AG04449 (cell line): ENCODE measurements at regions not wholly inside any gene's neighbourhood (a gene's known extent, or its start where the extent isn't known, plus 50 kb on each side); places are given as distances from the start of the nearest gene placed in this dataset.

ENCODE experiments used
- CTCF ChIA-PET: fragments of 350-600 bp; formaldehyde crosslinking; extraction: SDS; loops from one replicate; lab custom pipeline; 2021; ENCODE audit warnings: antibody characterized with exemption; lab: Yijun Ruan, JAX
- POLR2A ChIA-PET: fragments of 400-600, 350-600 bp; formaldehyde crosslinking; extraction: SDS; loops from one replicate; lab custom pipeline; 2020; ENCODE audit warnings: antibody characterized with exemption, inconsistent platforms; lab: Yijun Ruan, JAX
- DNase-seq: peaks from one replicate; pipeline ENCODE4 v3.0.0-alpha.2; 2010; ENCODE audit warnings: low read depth, low spot score
- H3K4me3 ChIP-seq: 2 replicates; pipeline ENCODE4 v1.5.1; 2011; ENCODE audit warnings: low read depth, mild to moderate bottlenecking, control low read depth, low read length
- TF ChIP-seq, protein P1 (sequence below): IDR thresholded peaks from one replicate; pipeline ENCODE4 v1.5.1; 2011; ENCODE audit warnings: mild to moderate bottlenecking, moderate library complexity, low read length, control low read depth, inconsistent platforms; ENCODE audit not compliant: insufficient read depth; ENCODE audit errors: missing control alignments

DNA sequence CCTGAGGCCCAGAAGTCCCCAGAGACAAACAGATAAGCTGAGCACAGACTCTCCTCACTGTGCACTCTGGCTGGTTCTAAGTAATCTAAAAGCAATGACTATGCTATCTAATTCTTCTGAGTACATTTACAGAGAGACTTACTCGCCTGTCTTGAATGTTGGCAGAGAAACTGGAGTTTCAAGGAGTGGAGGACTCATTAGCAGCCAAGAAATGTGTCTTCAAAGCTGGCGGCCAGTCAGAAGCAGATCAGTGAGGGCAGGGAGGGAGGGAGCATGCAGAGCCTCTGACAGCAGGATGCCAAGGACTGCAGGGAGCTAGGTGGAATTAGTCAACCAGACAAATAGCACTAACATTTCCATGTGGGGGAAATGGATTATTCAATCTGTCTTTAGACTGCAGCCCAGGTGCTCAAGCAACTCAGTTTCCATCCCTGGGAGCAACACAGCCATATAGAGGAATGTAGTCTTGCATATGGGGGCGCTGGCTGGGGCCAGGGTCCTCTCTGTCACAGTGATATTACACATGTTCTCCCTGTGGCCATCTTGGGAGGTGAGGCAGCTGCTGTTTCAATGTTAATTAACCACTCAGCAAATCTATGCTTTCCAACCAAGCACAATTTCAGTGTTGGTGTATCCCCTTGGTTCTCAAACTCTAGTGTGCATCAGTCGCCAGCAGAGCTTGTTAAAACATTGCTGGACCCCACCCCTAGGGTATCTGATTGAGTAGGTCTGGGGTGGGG is 97.9 kb downstream of the CCNA1 start:
- CTCF ChIA-PET: no interaction called here
- POLR2A ChIA-PET: no interaction called here

DNA sequence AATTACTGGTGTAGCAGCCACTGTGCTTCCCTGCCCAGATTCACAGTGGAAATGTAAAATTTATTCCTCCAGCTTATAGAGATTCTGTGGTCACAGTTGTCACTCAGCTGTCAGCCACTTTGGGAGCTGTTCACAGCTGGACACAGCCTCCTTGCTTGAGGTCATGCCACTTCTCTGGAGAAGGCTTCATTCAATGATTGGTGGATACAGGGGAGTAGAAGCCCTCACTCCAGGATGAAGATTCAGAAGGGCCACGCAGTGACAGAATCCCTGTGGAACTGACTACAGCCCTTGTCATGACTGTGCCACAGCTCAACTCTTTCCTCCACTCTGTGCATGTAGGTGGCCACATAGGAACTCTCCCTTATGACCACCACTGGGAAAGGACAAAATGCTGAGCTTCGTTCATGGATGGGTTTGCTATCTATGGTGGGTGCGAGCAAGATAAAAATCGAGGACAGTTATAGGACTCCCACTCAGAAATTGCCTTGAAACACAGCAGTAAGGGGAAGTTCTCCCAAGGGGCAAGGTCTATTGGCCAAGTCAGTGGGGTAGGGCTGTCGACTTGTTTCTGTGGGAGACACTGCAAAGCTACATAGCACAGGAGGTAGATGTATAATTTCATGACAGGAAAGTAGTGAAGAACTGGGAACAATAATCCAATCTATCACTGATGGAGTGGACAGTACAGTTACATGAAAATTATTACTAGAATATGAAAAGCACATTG is 98.7 kb downstream of the CCNA1 start:
- TF ChIP-seq, protein P1, sequence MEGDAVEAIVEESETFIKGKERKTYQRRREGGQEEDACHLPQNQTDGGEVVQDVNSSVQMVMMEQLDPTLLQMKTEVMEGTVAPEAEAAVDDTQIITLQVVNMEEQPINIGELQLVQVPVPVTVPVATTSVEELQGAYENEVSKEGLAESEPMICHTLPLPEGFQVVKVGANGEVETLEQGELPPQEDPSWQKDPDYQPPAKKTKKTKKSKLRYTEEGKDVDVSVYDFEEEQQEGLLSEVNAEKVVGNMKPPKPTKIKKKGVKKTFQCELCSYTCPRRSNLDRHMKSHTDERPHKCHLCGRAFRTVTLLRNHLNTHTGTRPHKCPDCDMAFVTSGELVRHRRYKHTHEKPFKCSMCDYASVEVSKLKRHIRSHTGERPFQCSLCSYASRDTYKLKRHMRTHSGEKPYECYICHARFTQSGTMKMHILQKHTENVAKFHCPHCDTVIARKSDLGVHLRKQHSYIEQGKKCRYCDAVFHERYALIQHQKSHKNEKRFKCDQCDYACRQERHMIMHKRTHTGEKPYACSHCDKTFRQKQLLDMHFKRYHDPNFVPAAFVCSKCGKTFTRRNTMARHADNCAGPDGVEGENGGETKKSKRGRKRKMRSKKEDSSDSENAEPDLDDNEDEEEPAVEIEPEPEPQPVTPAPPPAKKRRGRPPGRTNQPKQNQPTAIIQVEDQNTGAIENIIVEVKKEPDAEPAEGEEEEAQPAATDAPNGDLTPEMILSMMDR: no peak
- POLR2A ChIA-PET: no interaction called here
- H3K4me3 ChIP-seq: no peak overlapping the region
- CTCF ChIA-PET: no interaction called here
- no peak for DNase-seq

More for the DNA sequence above, 97.9 kb downstream of the CCNA1 start:
- TF ChIP-seq, protein P1: no peak
- H3K4me3 ChIP-seq: no peak overlapping the region
- DNase-seq: no peak

DNA sequence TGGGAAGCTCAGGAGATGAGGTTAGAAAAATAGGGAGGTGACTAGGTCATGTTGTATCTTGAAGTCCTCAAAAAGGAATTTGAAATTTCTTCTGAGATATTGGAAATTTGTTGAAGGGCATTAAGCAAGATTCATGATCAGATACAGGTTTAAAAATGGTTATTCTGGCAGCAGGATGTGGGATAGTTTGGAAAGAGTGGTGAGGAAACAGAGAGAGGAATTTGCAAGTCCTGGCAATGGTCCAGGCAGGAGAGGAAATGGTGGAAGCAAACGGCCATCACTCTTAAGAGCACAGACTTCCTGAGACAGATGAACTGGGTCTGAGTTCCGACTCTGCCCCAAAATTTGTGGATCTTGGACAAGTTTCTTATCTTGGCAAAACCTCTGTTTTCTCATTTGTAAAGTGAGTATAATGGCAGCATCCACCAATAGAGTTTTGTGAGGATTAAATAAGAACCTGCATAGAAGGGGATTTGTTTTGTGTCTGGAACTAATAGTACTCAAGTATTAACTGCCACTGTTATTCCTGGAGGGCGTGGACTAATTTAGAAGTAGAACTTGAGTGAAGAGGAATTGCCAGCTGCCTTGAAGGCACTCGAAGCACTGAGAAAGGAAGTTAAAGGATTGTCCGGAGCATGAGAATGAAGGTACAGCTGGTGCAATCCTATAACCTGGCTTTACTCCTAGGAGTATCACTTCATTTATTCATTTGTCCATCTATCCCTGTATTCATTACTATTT is 99.6 kb downstream of the CCNA1 start:
- POLR2A ChIA-PET: no interaction called here
- TF ChIP-seq, protein P1: no peak
- no peak for DNase-seq
- CTCF ChIA-PET: no interaction called here
- no peak overlapping the region for H3K4me3 ChIP-seq

DNA sequence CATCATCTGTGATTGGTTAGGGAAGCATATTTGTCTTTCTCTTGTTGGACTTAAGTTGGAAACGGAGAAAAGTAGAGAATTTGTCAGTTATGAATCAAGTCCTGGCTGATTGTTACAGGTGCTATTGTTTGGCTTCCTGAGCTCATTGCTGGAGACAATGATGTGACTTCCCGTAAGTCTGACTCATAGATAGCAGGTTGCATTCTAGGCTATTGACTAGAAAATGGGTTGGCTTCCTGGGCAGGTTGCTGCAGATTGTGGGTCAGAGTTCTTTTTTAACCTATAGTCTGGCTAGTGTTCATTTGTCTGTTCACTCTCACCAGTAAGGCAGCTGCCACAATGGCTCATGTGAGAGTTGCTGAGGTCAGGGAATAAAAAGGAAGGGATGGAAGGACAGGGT is 101.5 kb downstream of the CCNA1 start:
- POLR2A ChIA-PET: no interaction called here

DNA sequence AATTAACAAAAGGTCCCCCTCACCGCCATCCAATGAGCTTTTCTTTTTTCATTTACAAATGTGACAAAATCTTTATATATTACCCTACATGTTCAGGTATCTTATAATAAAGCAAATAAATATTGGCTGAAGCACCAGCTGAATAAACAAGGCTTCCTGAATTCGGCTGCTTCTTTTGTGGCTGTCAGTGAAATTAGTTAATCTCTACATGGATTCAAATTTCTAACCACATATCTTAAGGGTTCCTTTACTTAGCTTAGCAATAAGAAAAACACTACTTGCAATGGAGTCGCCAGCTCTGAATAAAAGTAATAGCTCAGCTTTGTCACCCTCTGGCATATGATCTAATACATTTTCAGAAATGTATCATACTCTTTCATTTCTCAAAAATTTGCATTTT is 104.3 kb downstream of the CCNA1 start:
- no peak for DNase-seq
- H3K4me3 ChIP-seq: no peak overlapping the region
- TF ChIP-seq, protein P1: no peak
- POLR2A ChIA-PET: no interaction called here
- CTCF ChIA-PET: no interaction called here

More for the DNA sequence above, 101.5 kb downstream of the CCNA1 start:
- TF ChIP-seq, protein P1: no peak
- H3K4me3 ChIP-seq: no peak overlapping the region
- CTCF ChIA-PET: no interaction called here
- no peak for DNase-seq

DNA sequence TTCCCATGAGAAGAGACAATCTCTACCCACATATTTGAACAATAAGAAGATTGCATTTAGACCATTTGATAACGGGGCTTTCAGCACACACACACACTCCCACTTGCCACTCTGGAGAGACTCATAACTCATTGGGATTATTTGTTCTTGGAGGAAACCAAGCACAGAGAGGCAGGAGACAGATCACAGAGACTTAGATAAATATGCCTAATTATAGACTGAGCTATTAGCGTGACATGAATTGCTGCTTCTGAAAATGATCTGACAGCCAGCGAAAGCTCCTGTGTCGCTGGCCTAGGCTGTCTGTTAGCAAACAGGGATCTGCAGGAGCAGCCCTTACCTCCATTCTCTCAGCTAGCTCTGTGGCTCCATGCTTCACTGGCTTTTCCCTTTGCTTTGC is 111.4 kb downstream of the CCNA1 start:
- no peak for DNase-seq
- H3K4me3 ChIP-seq: no peak overlapping the region
- ChIA-PET POLR2A (no interaction called here), CTCF (no interaction called here)
- TF ChIP-seq, protein P1: no peak
